OCI-LY7 (cell line): ENCODE measurements at regions not wholly inside any gene's neighbourhood (a gene's known extent, or its start where the extent isn't known, plus 50 kb on each side); places are given as distances from the start of the nearest gene placed in this dataset.

Source experiments
- BruUV-seq: library from RNA; stranded (reverse); fragments of 400-500 nt; replicated peaks from 2 replicates; lab custom pipeline; 2021; lab: Mats Ljungman, UMichigan
- CTCF ChIA-PET: fragments of 300-600 bp; sonication (Branson Sonifier 250); formaldehyde crosslinking; loops from one replicate; lab custom pipeline; 2022; ENCODE audit warnings: antibody characterized with exemption; ENCODE audit not compliant: unreplicated experiment; lab: Charles Lee
- POLR2A ChIA-PET: fragments of 300-600 bp; sonication (Branson Sonifier 250); formaldehyde crosslinking; loops from one replicate; lab custom pipeline; 2022; ENCODE audit warnings: antibody characterized with exemption; lab: Charles Lee
- DNase-seq: peaks from one replicate; pipeline ENCODE4 v3.0.0-alpha.2; 2015; ENCODE audit warnings: low spot score
- H2AFZ ChIP-seq: fragments of 200-600 bp; sonication (generic), shearing (Covaris generic); 2 replicates; pipeline ENCODE4 v1.6.1; 2014; ENCODE audit warnings: mild to moderate bottlenecking, antibody characterized with exemption, low read length, moderate library complexity
- H3K27ac ChIP-seq: fragments of 200-600 bp; sonication (generic); 2 replicates; pipeline ENCODE4 v1.5.1; 2014; ENCODE audit warnings: mixed run types, low read depth, mild to moderate bottlenecking, moderate library complexity, low read length, inconsistent platforms; ENCODE audit not compliant: poor library complexity, severe bottlenecking
- H3K36me3 ChIP-seq: fragments of 200-600 bp; sonication (generic); 2 replicates; pipeline ENCODE4 v1.6.1; 2014; ENCODE audit warnings: mild to moderate bottlenecking, antibody characterized with exemption, low read length, moderate library complexity, mixed read lengths; ENCODE audit not compliant: insufficient read depth
- H3K4me1 ChIP-seq: fragments of 200-600 bp; sonication (generic); 2 replicates; pipeline ENCODE4 v1.5.1; 2014; ENCODE audit warnings: mild to moderate bottlenecking, low read length; ENCODE audit not compliant: insufficient read depth, poor library complexity, severe bottlenecking
- H3K4me2 ChIP-seq: fragments of 200-600 bp; sonication (generic); 2 replicates; pipeline ENCODE4 v1.6.1; 2014; ENCODE audit warnings: mild to moderate bottlenecking, low read length
- H3K4me3 ChIP-seq: fragments of 200-600 bp; sonication (generic); 2 replicates; pipeline ENCODE4 v1.5.1; 2014; ENCODE audit warnings: mild to moderate bottlenecking, low read depth, low read length; ENCODE audit not compliant: poor library complexity, severe bottlenecking
- H3K79me2 ChIP-seq: fragments of 200-600 bp; sonication (generic); 2 replicates; pipeline ENCODE4 v1.6.1; 2016; ENCODE audit warnings: low read depth, mild to moderate bottlenecking, low read length, moderate library complexity, mixed read lengths; ENCODE audit not compliant: insufficient read depth
- H3K9me2 ChIP-seq: fragments of 200-600 bp; sonication (generic); 2 replicates; pipeline ENCODE4 v1.6.1; 2016; ENCODE audit warnings: mild to moderate bottlenecking, low read length, mixed read lengths; ENCODE audit not compliant: insufficient read depth
- H3K9me3 ChIP-seq: fragments of 200-600 bp; sonication (generic); 2 replicates; pipeline ENCODE4 v1.6.1; 2014; ENCODE audit warnings: mild to moderate bottlenecking, mixed run types, low read length, mixed read lengths
- H4K20me1 ChIP-seq: fragments of 200-600 bp; sonication (generic); 2 replicates; pipeline ENCODE4 v1.6.1; 2014; ENCODE audit warnings: mild to moderate bottlenecking, antibody characterized with exemption, low read length, moderate library complexity, mixed read lengths; ENCODE audit not compliant: insufficient read depth
- CTCF ChIP-seq: fragments of 200-600 bp; sonication (generic); conservative IDR thresholded peaks from 2 replicates; pipeline ENCODE4 v1.5.1; 2014; ENCODE audit warnings: mild to moderate bottlenecking, antibody characterized with exemption, low read length, moderate library complexity, mixed read lengths
- EZH2phosphoT487 ChIP-seq: fragments of 200-600 bp; sonication (generic); IDR thresholded peaks from 2 replicates; pipeline ENCODE4 v1.6.1; 2018; ENCODE audit warnings: low read depth, borderline replicate concordance, mild to moderate bottlenecking, mixed run types, antibody characterized with exemption, low read length, moderate library complexity, mixed read lengths
- intact Hi-C: fragments of 100-400 bp; cut with micrococcal nuclease; formaldehyde crosslinking; loops from one replicate; pipeline ENCODE4 v1.10.0; 2022; ENCODE audit not compliant: unreplicated experiment

- H3K4me2 ChIP-seq, result no peak overlapping the region
- ChIA-PET POLR2A (no interaction called here), CTCF (no interaction called here)
- no peaks in the 10 kb centered on the region for H3K36me3 ChIP-seq
- no TSS peak for BruUV-seq
- H4K20me1 ChIP-seq, result no peaks in the 10 kb centered on the region
- no peaks in the 10 kb centered on the region for H3K79me2 ChIP-seq
- no peak overlapping the region for H2AFZ ChIP-seq
- H3K9me2 ChIP-seq, result no peaks in the 10 kb centered on the region
- H3K9me3 ChIP-seq, result no peaks in the 10 kb centered on the region
- no peak for DNase-seq
- no peaks in the 10 kb centered on the region for H3K4me1 ChIP-seq
- no peak overlapping the region for H3K4me3 ChIP-seq
- TF ChIP-seq EZH2phosphoT487, result no peak
- no peak for TF ChIP-seq CTCF
- no peak overlapping the region for H3K27ac ChIP-seq
- intact Hi-C loops, result no loop called here
Observed at GRCh38 chr4:189083769-189084168, 856.9 kb upstream of the FRG1 start.

- BruUV-seq, result no TSS peak
- DNase-seq, result no peak
- TF ChIP-seq EZH2phosphoT487, result no peak
- TF ChIP-seq CTCF, result no peak
Observed at GRCh38 chr4:189084671-189085070, 856.0 kb upstream of the FRG1 start.

GRCh38 chr4:189087971-189088370 is 852.7 kb upstream of the FRG1 start:
- H3K79me2 ChIP-seq, result no peaks in the 10 kb centered on the region
- H3K9me3 ChIP-seq, result no peaks in the 10 kb centered on the region
- no peak overlapping the region for H2AFZ ChIP-seq
- H4K20me1 ChIP-seq, result no peaks in the 10 kb centered on the region
- ChIA-PET CTCF (no interaction called here), POLR2A (no interaction called here)
- H3K4me2 ChIP-seq, result no peak overlapping the region
- H3K4me1 ChIP-seq, result no peaks in the 10 kb centered on the region
- intact Hi-C loops, result no loop called here
- H3K4me3 ChIP-seq, result no peak overlapping the region
- TF ChIP-seq EZH2phosphoT487, result no peak
- TF ChIP-seq CTCF, result no peak
- DNase-seq, result no peak
- no peaks in the 10 kb centered on the region for H3K9me2 ChIP-seq
- H3K27ac ChIP-seq, result no peak overlapping the region
- no TSS peak for BruUV-seq
- H3K36me3 ChIP-seq, result no peaks in the 10 kb centered on the region

More at GRCh38 chr4:189084671-189085070, 856.0 kb upstream of the FRG1 start:
- H3K79me2 ChIP-seq, result no peaks in the 10 kb centered on the region
- H3K4me2 ChIP-seq, result no peak overlapping the region
- H4K20me1 ChIP-seq, result no peaks in the 10 kb centered on the region
- no peak overlapping the region for H3K27ac ChIP-seq
- no peaks in the 10 kb centered on the region for H3K36me3 ChIP-seq
- no peaks in the 10 kb centered on the region for H3K9me3 ChIP-seq
- no peaks in the 10 kb centered on the region for H3K4me1 ChIP-seq
- H2AFZ ChIP-seq, result no peak overlapping the region
- intact Hi-C loops, result no loop called here
- POLR2A ChIA-PET, result no interaction called here
- no peaks in the 10 kb centered on the region for H3K9me2 ChIP-seq
- no peak overlapping the region for H3K4me3 ChIP-seq
- CTCF ChIA-PET, result no interaction called here
